Ascending aorta (tissue), 2 donors: ENCODE measurements at regions not wholly inside any gene's neighbourhood (a gene's known extent, or its start where the extent isn't known, plus 50 kb on each side); places are given as distances from the start of the nearest gene placed in this dataset.

ENCODE experiments used
- DNase-seq, 2 donors: peaks; one replicate each; pipeline ENCODE4 v3.0.0-alpha.2; 2019; ENCODE audit warnings: low spot score in 2 of 2
- H3K27ac ChIP-seq, 2 donors: fragments of 200-600 bp; sonication (generic); one replicate each; pipeline ENCODE4 v1.5.1; 2016 to 2017; ENCODE audit warnings: mild to moderate bottlenecking in 1 of 2
- H3K27me3 ChIP-seq: fragments of 200-600 bp; sonication (generic); one replicate; pipeline ENCODE4 v1.5.1; 2017
- H3K36me3 ChIP-seq, 2 donors: fragments of 200-600 bp; sonication (generic); one replicate each; pipeline ENCODE4 v1.5.1; 2016
- H3K4me1 ChIP-seq, 2 donors: fragments of 200-600 bp; sonication (generic); one replicate each; pipeline ENCODE4 v1.5.1; 2016 to 2017; ENCODE audit warnings: mild to moderate bottlenecking in 1 of 2
- H3K4me3 ChIP-seq, 2 donors: fragments of 200-600 bp; sonication (generic); one replicate each; pipeline ENCODE4 v1.5.1; 2016 to 2017; ENCODE audit warnings: mild to moderate bottlenecking in 1 of 2
- H3K9me3 ChIP-seq, 2 donors: fragments of 200-600 bp; sonication (generic); one replicate each; pipeline ENCODE4 v1.5.1; 2016
- intact Hi-C: fragments of 100-400 bp; cut with DNase I; formaldehyde crosslinking; loops from one replicate; pipeline ENCODE4 v1.15.1; 2023
- TF ChIP-seq, protein P1 (sequence below), 3 experiments: fragments of 200-600 bp in 2 of 3; fragments of 450-650 bp in 1 of 3; sonication (generic) in 2 of 3; IDR thresholded peaks; one replicate each; pipeline ENCODE4 v1.5.1; 2016 to 2019; ENCODE audit warnings: antibody characterized with exemption in 3 of 3, mild to moderate bottlenecking in 1 of 3, moderate library complexity in 1 of 3

DNA sequence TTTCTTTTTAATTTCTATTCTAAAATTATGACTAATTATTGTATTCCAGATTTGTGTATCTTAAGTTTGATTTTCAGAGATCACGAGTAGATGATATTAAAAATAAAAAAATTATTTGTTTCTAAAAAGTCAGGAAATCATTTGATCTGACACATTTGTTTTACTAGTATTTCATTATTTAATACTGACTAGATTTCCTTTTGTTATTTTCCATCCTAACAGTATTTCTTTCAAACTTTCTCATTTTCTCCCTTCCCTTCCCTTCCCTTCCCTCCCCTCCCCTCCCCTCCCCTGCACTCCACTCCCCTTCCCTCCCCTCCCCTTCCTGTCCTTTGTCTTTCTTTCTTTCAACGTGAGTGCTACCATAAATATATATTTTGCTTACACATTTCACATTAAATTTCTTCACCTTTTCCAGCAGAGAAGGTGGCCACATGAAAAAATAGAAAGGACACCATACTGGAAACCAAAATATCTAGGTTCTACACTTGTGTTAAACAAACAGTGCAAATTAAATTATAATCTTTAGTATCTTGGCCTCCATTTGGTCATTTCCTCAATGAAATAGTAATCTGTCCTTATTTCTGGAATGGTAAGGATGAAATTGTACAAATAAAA lies 1412.7 kb upstream of the IGFBP7 start:
- H3K27me3 ChIP-seq, result no peaks in the 10 kb centered on the region
- DNase-seq, result no peak
- no peaks in the 10 kb centered on the region for H3K4me1 ChIP-seq
- intact Hi-C loops, result no loop called here
- no peak overlapping the region for H3K27ac ChIP-seq
- H3K4me3 ChIP-seq, result no peak overlapping the region
- TF ChIP-seq, protein P1, sequence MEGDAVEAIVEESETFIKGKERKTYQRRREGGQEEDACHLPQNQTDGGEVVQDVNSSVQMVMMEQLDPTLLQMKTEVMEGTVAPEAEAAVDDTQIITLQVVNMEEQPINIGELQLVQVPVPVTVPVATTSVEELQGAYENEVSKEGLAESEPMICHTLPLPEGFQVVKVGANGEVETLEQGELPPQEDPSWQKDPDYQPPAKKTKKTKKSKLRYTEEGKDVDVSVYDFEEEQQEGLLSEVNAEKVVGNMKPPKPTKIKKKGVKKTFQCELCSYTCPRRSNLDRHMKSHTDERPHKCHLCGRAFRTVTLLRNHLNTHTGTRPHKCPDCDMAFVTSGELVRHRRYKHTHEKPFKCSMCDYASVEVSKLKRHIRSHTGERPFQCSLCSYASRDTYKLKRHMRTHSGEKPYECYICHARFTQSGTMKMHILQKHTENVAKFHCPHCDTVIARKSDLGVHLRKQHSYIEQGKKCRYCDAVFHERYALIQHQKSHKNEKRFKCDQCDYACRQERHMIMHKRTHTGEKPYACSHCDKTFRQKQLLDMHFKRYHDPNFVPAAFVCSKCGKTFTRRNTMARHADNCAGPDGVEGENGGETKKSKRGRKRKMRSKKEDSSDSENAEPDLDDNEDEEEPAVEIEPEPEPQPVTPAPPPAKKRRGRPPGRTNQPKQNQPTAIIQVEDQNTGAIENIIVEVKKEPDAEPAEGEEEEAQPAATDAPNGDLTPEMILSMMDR (IDR thresholded peaks at IDR 0.05), result no peak
- no peaks in the 10 kb centered on the region for H3K36me3 ChIP-seq
- no peaks in the 10 kb centered on the region for H3K9me3 ChIP-seq

DNA sequence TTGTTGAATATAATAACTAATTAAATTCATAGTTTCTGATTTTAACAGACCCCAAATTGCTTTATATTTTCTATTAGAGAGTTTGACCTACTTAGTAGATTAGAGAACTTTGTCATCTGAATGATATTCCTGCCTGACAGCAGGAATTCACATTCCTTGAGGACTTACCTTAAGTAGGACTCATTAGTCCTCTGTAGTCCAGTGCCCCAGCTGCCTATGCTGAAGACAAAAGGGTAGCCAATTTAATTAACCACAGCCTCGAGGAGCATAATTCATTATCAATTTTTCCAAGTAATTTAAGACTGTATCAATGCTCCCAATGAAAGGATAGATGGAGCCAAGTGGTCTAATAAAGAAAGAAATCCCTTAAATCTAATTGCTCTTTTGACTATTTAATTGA lies 1405.0 kb upstream of the IGFBP7 start:
- H3K4me3 ChIP-seq, result no peak overlapping the region
- TF ChIP-seq, protein P1 (IDR thresholded peaks at IDR 0.05), result no peak
- no peaks in the 10 kb centered on the region for H3K27me3 ChIP-seq
- no peak overlapping the region for H3K27ac ChIP-seq
- no peaks in the 10 kb centered on the region for H3K4me1 ChIP-seq
- intact Hi-C loops, result no loop called here
- no peak for DNase-seq
- H3K9me3 ChIP-seq, result no peaks in the 10 kb centered on the region
- no peaks in the 10 kb centered on the region for H3K36me3 ChIP-seq

DNA sequence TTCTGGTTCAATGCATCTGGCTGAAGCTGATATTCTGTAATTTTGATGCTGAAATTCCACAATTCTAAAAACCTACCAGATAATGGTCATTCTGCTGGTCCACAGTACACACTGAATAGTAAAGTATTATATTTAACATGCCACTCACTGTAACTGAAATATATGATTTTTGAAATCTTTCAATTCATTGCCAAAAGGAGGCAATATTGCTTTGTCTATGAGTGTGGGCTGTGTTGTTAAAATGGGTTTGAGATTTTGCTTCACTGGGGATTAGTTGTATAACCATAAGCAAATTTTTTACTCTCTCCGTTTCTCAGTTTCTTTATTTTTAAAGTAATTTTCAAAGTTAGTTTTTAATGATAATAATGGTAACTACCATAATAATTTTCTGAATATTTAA lies 1404.1 kb upstream of the IGFBP7 start:
- H3K9me3 ChIP-seq, result no peaks in the 10 kb centered on the region
- no peaks in the 10 kb centered on the region for H3K36me3 ChIP-seq
- no peak overlapping the region for H3K27ac ChIP-seq
- DNase-seq, result no peak
- intact Hi-C loops, result no loop called here
- no peak overlapping the region for H3K4me3 ChIP-seq
- no peaks in the 10 kb centered on the region for H3K27me3 ChIP-seq
- TF ChIP-seq, protein P1 (IDR thresholded peaks at IDR 0.05), result no peak
- no peaks in the 10 kb centered on the region for H3K4me1 ChIP-seq

DNA sequence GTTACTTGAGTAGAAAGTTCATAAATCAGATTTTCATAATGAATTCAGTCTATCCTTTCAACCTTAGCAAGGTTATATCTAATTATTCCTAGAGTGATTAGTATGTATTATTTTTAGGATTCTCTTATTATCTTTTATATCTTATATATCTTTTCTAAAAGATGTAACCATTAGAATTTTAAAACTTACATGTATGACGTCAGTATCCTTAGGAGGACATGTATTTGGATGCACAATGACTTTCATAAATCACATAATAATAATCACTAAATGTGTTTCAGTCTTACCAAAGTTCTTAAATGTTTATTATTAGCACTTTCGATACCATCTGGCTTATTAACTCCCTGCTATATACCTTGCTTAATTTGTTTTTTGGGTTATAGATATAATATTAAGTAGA lies 1400.5 kb upstream of the IGFBP7 start:
- H3K4me3 ChIP-seq, result no peak overlapping the region
- TF ChIP-seq, protein P1 (IDR thresholded peaks at IDR 0.05), result no peak
- no peaks in the 10 kb centered on the region for H3K9me3 ChIP-seq
- H3K36me3 ChIP-seq, result no peaks in the 10 kb centered on the region
- no peak for DNase-seq
- intact Hi-C loops, result no loop called here
- no peaks in the 10 kb centered on the region for H3K4me1 ChIP-seq
- no peaks in the 10 kb centered on the region for H3K27me3 ChIP-seq
- H3K27ac ChIP-seq, result no peak overlapping the region

DNA sequence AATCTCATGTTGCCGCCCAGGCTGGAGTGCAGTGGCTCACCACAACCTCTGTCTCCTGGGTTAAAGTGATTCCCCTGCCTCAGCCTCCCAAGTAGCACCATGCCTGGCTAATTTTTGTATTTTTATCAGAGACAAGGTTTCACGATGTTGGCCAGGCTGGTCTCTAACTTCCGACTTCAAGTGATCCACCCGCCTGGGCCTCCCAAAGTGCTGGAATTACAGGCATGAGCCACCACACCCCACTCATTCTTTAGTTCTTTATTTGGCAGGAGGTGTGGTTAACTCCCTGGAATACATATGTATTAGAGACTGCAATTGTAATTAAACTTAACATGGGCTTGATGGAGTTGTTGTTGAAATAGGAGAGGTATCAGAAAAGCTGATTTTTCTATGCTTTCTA lies 1396.9 kb upstream of the IGFBP7 start:
- TF ChIP-seq, protein P1 (IDR thresholded peaks at IDR 0.05), result no peak
- H3K9me3 ChIP-seq, result no peaks in the 10 kb centered on the region
- no peak for DNase-seq
- intact Hi-C loops, result no loop called here
- no peaks in the 10 kb centered on the region for H3K4me1 ChIP-seq
- no peak overlapping the region for H3K4me3 ChIP-seq
- no peaks in the 10 kb centered on the region for H3K27me3 ChIP-seq
- H3K27ac ChIP-seq, result no peak overlapping the region
- H3K36me3 ChIP-seq, result no peaks in the 10 kb centered on the region

DNA sequence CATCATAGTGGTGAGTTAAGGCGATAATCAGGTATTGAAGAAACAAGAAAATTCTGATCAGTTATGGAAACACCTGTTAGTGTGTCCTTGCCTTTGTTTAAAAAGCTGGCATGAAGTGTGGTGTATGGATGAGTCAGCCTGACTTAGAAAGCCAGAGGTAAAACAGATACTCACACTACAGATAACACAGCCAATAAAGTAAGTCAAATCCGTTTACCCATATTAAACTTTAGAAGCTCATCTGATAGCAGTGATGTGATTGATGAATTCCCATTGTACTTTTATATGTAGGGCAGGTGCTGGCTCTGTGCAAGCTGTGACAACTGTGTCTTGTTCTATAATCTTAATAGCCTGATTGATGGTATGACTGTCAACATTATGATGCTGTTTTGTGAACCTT lies 1392.7 kb upstream of the IGFBP7 start:
- H3K27ac ChIP-seq, result no peak overlapping the region
- no peaks in the 10 kb centered on the region for H3K4me1 ChIP-seq
- no peaks in the 10 kb centered on the region for H3K9me3 ChIP-seq
- no peak overlapping the region for H3K4me3 ChIP-seq
- no peak for DNase-seq
- no peaks in the 10 kb centered on the region for H3K27me3 ChIP-seq
- TF ChIP-seq, protein P1 (IDR thresholded peaks at IDR 0.05), result no peak
- no peaks in the 10 kb centered on the region for H3K36me3 ChIP-seq
- intact Hi-C loops, result no loop called here
